Uterus (tissue), 3 donors: ENCODE measurements at regions not wholly inside any gene's neighbourhood (a gene's known extent, or its start where the extent isn't known, plus 50 kb on each side); places are given as distances from the start of the nearest gene placed in this dataset.

Source experiments
- DNase-seq, 2 donors: peaks; one replicate each; pipeline ENCODE4 v3.0.0-alpha.2; 2019 to 2020
- H3K27ac ChIP-seq, 2 donors: fragments of 200-600 bp; sonication (generic); 1 replicate in 1 of 2; 2 replicates in 1 of 2; pipeline ENCODE4 v1.5.1; 2016 to 2018
- H3K27me3 ChIP-seq, 2 donors: fragments of 200-600 bp; sonication (generic); one replicate each; pipeline ENCODE4 v1.5.1; 2018 to 2019; ENCODE audit warnings: control low read depth in 1 of 2
- H3K36me3 ChIP-seq, 2 donors: fragments of 200-600 bp; sonication (generic); one replicate each; pipeline ENCODE4 v1.5.1; 2019; ENCODE audit warnings: control low read depth in 1 of 2
- H3K4me1 ChIP-seq, 2 donors: fragments of 200-600 bp; sonication (generic); one replicate each; pipeline ENCODE4 v1.5.1; 2018 to 2019; ENCODE audit warnings: control low read depth in 1 of 2
- H3K4me3 ChIP-seq, 2 donors: fragments of 200-600 bp; sonication (generic); 1 replicate in 1 of 2; 2 replicates in 1 of 2; pipeline ENCODE4 v1.5.1; 2018 to 2019; ENCODE audit warnings: mild to moderate bottlenecking in 1 of 2
- H3K9me3 ChIP-seq, 2 donors: fragments of 200-600 bp; sonication (generic); one replicate each; pipeline ENCODE4 v1.5.1; 2019; ENCODE audit warnings: control low read depth in 1 of 2
- POLR2A ChIP-seq, 2 donors: fragments of 450-650 bp; IDR thresholded peaks; one replicate each; pipeline ENCODE4 v1.6.1; 2016; ENCODE audit warnings: antibody characterized with exemption in 2 of 2, mild to moderate bottlenecking in 1 of 2, moderate library complexity in 1 of 2
- intact Hi-C: fragments of 100-400 bp; cut with DNase I; formaldehyde crosslinking; loops from one replicate; pipeline ENCODE4 v1.15.1; 2023; ENCODE audit warnings: low total_unique reads
- TF ChIP-seq, protein P1 (sequence below), 4 experiments: fragments of 200-600 bp in 2 of 4; fragments of 450-650 bp in 2 of 4; sonication (generic) in 2 of 4; IDR thresholded peaks; one replicate each; pipeline ENCODE4 v1.5.1; 2016 to 2019; ENCODE audit warnings: antibody characterized with exemption in 4 of 4, mild to moderate bottlenecking in 2 of 4, moderate library complexity in 1 of 4
- donor health status: DM: yes; HTN: yes; CAD: no.

- no peak for TF ChIP-seq POLR2A (IDR thresholded peaks at IDR 0.05)
- TF ChIP-seq, protein P1, sequence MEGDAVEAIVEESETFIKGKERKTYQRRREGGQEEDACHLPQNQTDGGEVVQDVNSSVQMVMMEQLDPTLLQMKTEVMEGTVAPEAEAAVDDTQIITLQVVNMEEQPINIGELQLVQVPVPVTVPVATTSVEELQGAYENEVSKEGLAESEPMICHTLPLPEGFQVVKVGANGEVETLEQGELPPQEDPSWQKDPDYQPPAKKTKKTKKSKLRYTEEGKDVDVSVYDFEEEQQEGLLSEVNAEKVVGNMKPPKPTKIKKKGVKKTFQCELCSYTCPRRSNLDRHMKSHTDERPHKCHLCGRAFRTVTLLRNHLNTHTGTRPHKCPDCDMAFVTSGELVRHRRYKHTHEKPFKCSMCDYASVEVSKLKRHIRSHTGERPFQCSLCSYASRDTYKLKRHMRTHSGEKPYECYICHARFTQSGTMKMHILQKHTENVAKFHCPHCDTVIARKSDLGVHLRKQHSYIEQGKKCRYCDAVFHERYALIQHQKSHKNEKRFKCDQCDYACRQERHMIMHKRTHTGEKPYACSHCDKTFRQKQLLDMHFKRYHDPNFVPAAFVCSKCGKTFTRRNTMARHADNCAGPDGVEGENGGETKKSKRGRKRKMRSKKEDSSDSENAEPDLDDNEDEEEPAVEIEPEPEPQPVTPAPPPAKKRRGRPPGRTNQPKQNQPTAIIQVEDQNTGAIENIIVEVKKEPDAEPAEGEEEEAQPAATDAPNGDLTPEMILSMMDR (IDR thresholded peaks at IDR 0.05): no peak
- Histone ChIP-seq H3K9me3 (no peaks in the 10 kb centered on the region), H3K4me3 (no peak overlapping the region), H3K27me3 (no peaks in the 10 kb centered on the region), H3K36me3 (no peaks in the 10 kb centered on the region), H3K27ac (no peak overlapping the region), H3K4me1 (no peaks in the 10 kb centered on the region)
- no peak for DNase-seq
- intact Hi-C loops: no loop called here
Measured at GRCh38 chr5:156121234-156121633, 205.7 kb upstream of the SGCD start.

DNA sequence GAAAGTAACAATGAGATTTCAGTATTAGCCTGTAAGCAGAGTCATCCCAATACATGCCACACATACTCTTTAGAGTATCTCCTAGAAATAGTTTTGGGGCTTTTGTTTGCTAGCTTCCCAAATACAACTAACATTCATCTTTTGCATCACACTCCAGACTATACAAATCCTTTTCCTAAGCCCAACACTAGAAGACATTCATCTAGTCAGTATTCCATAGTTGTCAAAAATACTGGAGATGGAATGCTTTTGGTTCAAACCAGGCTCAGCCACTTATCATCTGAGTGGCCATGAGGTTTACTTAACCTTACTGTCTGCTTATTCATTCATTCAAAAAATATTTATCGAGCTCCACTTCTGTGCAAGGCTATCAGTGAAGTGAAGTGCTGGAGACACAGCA is 205.1 kb upstream of the SGCD start:
- no peaks in the 10 kb centered on the region for H3K4me1 ChIP-seq
- no peaks in the 10 kb centered on the region for H3K27me3 ChIP-seq
- DNase-seq: no peak
- H3K27ac ChIP-seq: no peak overlapping the region
- no peak for TF ChIP-seq POLR2A (IDR thresholded peaks at IDR 0.05)
- TF ChIP-seq, protein P1 (IDR thresholded peaks at IDR 0.05): no peak
- H3K36me3 ChIP-seq: no peaks in the 10 kb centered on the region
- intact Hi-C loops: no loop called here
- no peak overlapping the region for H3K4me3 ChIP-seq
- no peaks in the 10 kb centered on the region for H3K9me3 ChIP-seq

DNA sequence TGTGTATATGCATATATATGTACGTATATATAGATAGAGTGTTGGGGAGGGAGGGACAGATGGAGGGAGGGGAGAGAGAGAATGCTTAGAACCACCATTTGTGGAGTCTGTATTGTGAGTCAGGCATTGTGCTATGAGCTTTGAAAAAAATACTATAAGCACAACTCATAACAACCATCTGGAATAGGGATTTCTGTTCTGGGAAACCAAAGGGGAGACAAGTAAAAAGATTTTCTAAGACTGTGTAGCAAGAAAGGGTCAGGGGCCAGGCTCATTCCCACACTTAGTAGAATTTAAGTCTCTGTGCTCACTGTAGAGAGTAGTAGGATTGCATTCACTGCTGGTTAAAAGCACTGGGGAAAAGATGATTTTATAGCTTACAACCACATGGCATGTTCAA is 202.3 kb upstream of the SGCD start:
- H3K9me3 ChIP-seq: no peaks in the 10 kb centered on the region
- DNase-seq: no peak
- TF ChIP-seq, protein P1 (IDR thresholded peaks at IDR 0.05): no peak
- no peak for TF ChIP-seq POLR2A (IDR thresholded peaks at IDR 0.05)

GRCh38 chr5:156125118-156125517 is 201.8 kb upstream of the SGCD start:
- TF ChIP-seq POLR2A (IDR thresholded peaks at IDR 0.05): no peak
- TF ChIP-seq, protein P1 (IDR thresholded peaks at IDR 0.05): no peak
- H3K4me1 ChIP-seq: no peaks in the 10 kb centered on the region
- intact Hi-C loops: no loop called here

More for the DNA sequence above, 202.3 kb upstream of the SGCD start:
- intact Hi-C loops: no loop called here
- Histone ChIP-seq H3K36me3 (no peaks in the 10 kb centered on the region), H3K27me3 (no peaks in the 10 kb centered on the region), H3K4me1 (no peaks in the 10 kb centered on the region), H3K27ac (no peak overlapping the region), H3K4me3 (no peak overlapping the region)

GRCh38 chr5:156126716-156127115 is 200.2 kb upstream of the SGCD start:
- DNase-seq: no peak
- no peak for TF ChIP-seq POLR2A (IDR thresholded peaks at IDR 0.05)
- TF ChIP-seq, protein P1 (IDR thresholded peaks at IDR 0.05): no peak
- intact Hi-C loops: no loop called here
- no peak overlapping the region for H3K27ac ChIP-seq
- no peaks in the 10 kb centered on the region for H3K36me3 ChIP-seq
- no peaks in the 10 kb centered on the region for H3K4me1 ChIP-seq
- H3K9me3 ChIP-seq: no peaks in the 10 kb centered on the region
- no peaks in the 10 kb centered on the region for H3K27me3 ChIP-seq
- H3K4me3 ChIP-seq: no peak overlapping the region

More at GRCh38 chr5:156125118-156125517, 201.8 kb upstream of the SGCD start:
- no peak overlapping the region for H3K27ac ChIP-seq
- no peaks in the 10 kb centered on the region for H3K27me3 ChIP-seq
- no peak overlapping the region for H3K4me3 ChIP-seq
- H3K36me3 ChIP-seq: no peaks in the 10 kb centered on the region
- no peak for DNase-seq
- no peaks in the 10 kb centered on the region for H3K9me3 ChIP-seq
